Stimulated activated CD4-positive, alpha-beta T cell treated with anti-CD3 and anti-CD28 coated beads, Interleukin-2, amount 100 ng/mL, for 48 hours (primary cell): ENCODE measurements at regions not wholly inside any gene's neighbourhood (a gene's known extent, or its start where the extent isn't known, plus 50 kb on each side); places are given as distances from the start of the nearest gene placed in this dataset.
"Not testable (repeated sequence)": the region's sequence is repeated elsewhere in the genome, so short reads cannot be mapped to it uniquely, and the experiment has no call there.

Experiments
- DNase-seq, 2 donors: peaks; one replicate each; pipeline ENCODE4 v3.0.0-alpha.2; 2020

DNA sequence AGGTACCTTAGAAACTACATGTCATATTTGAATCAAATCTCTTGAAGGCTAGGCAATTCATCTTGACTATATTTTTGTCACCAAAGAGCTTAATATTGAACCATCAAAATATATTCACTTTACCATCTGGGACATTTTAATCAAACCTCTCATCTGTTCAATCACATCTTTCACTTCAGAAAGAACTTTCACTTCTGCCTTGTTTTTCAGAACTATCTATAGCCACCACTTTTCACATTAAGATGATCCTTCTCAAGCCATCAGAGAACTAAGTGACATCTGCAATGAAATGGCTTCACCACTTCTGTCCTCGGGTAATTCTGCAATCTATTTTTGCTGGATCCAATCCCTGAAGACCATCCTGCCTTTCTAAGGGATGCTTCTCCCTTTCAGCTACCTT, 57.8 kb downstream of the OR2B2 start:
- DNase-seq: no peak

DNA sequence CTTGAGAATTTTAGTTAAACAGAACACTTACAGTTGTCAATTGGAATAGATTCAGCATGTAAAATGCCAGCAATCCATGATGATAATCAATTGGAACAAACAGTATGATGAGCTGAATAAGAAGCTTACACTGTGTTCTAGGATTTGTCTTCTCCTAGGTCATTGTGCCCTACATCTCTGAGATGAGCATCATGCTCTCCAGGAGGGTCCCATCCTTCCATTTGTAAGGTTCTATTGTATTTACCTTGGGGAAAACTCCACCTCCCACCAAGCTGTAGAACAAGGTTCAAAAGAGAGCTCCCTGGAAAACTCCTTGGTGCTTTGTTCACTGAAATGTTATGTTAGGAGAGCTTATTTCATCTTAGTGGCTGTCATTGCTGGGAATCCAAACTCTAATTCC, 60.8 kb downstream of the OR2B2 start:
- DNase-seq: no peak

- DNase-seq: not testable (repeated sequence)
Measured at GRCh38 chr6:27849001-27849400, 63.2 kb downstream of the OR2B2 start.

GRCh38 chr6:27847706-27848105, 64.5 kb downstream of the OR2B2 start:
- no peak for DNase-seq

GRCh38 chr6:27840572-27840971, 71.6 kb downstream of the OR2B2 start:
- no peak for DNase-seq

DNA sequence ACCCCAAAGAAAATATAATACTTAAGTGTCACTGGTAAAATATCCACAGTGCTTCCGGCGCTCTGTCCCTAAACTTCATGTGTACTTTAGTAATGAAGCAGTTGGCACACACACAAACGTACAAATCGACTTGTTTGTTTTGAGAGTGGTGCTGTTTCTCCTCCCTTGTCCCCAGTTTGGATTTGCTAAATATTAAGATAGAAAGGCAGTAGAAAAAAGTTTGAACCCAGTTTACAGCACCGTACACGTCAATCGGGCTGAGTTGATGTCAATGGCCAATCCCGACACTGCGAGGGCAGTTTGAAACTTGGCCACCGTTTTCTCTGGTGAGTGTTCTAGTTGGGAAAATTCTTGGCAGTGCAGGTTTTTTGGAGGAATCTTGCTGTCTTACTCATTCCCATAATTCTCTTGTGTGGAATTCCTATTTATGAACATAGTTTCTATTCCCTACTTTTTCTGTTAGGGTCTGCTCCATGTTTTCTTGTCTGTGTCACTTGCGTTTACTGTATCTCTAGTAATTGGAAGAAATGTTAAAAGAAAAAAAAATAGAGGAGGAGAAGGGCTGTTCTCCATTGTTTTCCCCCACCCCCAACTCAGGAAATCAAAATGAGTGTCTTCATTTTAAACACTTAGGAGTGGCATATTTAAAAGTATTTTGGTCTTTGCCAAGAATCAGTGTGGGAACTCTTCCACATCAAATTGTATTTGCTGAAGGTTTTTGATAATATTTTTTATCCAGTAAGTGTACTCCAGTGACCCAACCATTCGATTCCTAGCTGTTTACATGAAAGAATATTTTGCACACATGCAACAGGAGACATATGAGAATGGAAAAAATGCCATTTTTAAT, 72.3 kb downstream of the OR2B2 start:
- DNase-seq: no peak

- DNase-seq: no peak
Measured at GRCh38 chr6:27838945-27839625, 73.1 kb downstream of the OR2B2 start.

GRCh38 chr6:27838058-27838944, 73.9 kb downstream of the OR2B2 start:
- DNase-seq: peak; percentile 57 to 68

DNA sequence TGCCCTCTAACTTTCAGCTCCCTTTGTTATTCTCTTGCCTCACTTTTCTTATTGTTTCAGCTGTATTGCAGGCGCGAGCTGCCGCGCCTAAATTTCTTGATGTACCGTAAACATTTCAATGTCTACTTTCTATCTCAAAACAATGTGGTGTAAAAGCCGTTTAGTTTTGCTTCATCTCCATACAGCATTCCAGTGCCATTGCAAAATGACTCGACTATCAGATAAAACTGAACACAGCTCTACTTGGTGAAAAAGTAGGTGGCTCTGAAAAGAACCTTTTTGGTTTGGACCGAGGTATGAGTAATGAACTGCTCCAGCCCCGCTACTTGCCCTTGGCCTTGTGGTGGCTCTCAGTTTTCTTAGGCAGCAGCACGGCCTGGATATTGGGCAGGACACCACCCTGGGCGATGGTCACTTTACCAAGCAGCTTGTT, 74.6 kb downstream of the OR2B2 start:
- no peak for DNase-seq

- peak; percentile 33 to 45 for DNase-seq
Measured at GRCh38 chr6:27836783-27837624, 75.2 kb downstream of the OR2B2 start.

GRCh38 chr6:27836141-27836782, 75.9 kb downstream of the OR2B2 start:
- DNase-seq: no peak

DNA sequence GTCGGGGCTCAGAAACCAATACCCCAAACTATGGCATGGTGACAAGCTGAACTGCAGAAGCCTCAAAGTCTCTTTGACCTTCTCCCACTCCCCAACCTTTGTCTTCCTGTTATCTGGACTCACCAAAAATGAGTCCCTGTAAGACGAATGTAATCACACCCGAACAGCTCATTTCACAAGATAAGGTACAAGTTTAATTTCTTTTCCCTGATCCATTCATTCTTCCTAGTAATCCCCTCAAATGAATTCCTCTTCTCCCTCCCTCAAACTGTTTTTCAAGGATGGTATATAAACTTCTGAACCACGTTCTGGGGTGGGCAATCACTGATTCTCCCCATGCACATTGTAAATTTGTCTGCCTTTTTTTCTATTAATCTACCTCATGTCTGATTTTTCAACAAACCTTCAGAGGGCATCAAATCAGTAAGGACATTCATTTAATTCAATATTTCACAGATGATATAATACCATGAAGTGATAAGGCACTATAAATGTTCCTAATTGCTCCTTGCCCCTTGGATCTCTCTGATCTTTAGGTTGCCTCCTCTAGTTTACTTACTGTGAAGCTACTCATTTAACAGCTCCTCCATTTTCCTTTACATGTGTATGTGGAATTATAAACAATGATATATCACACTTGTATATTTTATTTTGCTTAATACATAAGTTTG, 77.2 kb downstream of the OR2B2 start:
- no peak for DNase-seq

DNA sequence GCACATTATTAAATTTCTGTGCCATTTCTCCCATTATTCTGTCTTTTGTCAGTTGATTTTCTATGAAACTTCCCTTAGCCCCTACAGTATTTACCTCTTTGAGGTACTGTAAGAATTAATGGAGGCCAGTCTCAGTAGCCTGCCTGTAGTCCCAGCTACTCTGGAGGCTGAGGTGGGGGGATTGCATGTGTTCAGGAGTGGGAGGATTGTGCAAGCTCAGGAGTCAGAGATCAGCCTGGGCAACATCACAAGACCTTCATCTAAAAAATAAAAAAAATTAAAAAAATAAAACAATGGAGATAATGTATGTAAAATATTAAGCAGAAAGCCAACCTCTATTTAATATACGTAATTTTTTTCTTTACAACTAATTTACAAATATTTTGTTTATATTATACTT, 77.8 kb downstream of the OR2B2 start:
- no peak for DNase-seq

DNA sequence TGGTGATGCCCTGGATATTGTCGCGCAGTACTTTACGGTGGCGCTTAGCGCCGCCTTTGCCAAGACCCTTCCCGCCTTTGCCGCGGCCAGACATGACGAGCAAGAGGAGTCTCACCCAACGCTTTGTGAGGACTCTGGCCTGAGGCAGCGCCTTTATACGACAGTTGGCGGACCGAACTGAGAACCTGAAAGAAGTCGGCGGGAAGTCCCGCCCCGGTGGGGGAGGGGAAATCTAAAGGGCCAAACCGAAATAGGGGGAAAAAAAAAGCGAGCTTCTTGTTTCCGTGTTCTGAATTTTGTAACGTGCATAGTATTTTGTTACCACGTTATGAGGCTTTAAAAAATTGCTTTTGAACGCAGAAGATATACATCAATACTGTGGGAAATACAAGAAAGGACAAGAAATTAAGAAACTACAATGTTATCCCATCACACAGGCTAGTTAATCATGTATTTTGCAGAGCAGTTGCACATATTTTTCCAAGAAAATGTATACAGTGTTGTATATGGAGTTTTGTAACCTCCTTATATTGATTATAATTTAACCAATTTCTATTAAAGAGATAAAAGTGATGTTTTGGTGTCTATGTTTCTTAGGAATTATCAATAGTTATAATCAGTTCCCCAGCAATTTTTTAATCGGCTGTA, 80.6 kb downstream of the OR2B2 start:
- peak in 1 of 2 donors; percentile 74 for DNase-seq

DNA sequence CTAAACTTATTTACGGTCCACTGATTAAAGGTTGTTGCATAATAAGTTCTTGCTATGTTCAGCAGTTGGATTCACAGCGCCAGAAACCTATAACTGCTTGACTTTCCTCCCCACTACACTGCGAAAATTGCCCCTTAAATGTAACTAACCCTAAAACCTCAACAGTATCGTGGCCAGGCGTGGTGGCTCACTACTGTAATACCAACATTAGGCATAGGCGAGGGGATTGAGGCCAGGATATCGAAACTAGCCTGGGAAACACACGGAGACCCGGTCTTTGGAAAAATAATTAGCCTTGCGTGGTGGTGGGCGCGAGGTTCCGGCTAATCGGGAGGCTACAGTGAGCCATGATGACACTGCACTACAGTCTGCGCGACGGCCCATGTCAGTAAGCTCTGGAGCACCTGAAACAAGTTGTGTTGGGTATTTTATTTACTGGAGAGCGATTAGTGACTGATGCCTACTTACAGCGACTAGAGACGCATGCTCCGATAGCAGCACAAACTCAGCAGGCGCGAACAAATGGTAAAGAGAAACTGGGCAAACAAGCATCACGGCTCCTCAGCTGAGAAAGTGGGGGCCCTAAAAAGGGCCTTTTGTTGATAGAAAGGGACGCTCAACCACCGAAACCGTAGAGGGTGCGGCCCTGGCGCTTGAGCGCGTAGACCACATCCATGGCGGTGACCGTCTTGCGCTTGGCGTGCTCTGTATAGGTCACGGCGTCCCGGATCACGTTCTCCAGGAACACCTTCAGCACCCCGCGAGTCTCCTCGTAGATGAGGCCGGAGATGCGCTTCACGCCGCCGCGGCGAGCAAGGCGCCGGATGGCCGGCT, 81.4 kb downstream of the OR2B2 start:
- peak in 1 of 2 donors; percentile 41 for DNase-seq

DNA sequence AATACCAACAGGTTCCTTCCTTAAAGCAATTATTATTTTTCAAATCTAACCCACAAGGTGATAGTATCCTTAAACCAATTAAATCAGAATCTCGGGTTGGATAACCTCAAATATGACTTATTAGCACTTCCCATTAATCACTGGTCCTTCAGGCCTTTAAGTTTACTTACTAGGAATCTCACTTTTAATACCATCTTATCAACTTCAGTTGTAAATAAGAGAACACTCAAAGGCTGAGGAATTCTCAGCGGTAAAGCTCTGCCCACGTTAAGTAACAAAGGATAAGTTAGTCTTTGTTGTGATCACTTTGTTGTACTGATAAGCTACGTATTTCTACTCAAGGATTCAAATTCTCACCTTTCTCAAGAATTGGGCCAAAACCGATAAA, 82.0 kb downstream of the OR2B2 start:
- no peak for DNase-seq

- no peak for DNase-seq
Measured at GRCh38 chr6:27829453-27830211, 82.6 kb downstream of the OR2B2 start.

- DNase-seq: not testable (repeated sequence)
Measured at GRCh38 chr6:27827477-27827876, 84.7 kb downstream of the OR2B2 start.

- not testable (repeated sequence) for DNase-seq
Measured at GRCh38 chr6:27826612-27826985, 85.6 kb downstream of the OR2B2 start.
